Stomach (tissue), 8 donors: ENCODE measurements at regions not wholly inside any gene's neighbourhood (a gene's known extent, or its start where the extent isn't known, plus 50 kb on each side); places are given as distances from the start of the nearest gene placed in this dataset.

Experiments used
- DNase-seq, 2 donors: peaks; one replicate each; pipeline versions ENCODE4 v3.0.0 to v3.0.0-alpha.2; 2013 to 2019
- H3K27ac ChIP-seq, 5 donors: fragments of 200-600 bp in 4 of 5; sonication (generic) in 4 of 5; one replicate each; pipeline ENCODE4 v1.5.1; 2013 to 2019; ENCODE audit warnings: mild to moderate bottlenecking in 1 of 5, moderate library complexity in 1 of 5
- H3K27me3 ChIP-seq, 3 donors: fragments of 200-600 bp; sonication (generic); one replicate each; pipeline ENCODE4 v1.5.1; 2017 to 2019; ENCODE audit warnings: mixed run types in 1 of 3
- H3K36me3 ChIP-seq, 4 donors: fragments of 200-600 bp; sonication (generic); 1 replicate in 3 of 4; 2 replicates in 1 of 4; pipeline ENCODE4 v1.5.1; 2016 to 2019
- H3K4me1 ChIP-seq, 4 donors: fragments of 200-600 bp; sonication (generic); one replicate each; pipeline ENCODE4 v1.5.1; 2016 to 2019
- H3K4me3 ChIP-seq, 4 donors: fragments of 200-600 bp; sonication (generic) in 3 of 4; one replicate each; pipeline ENCODE4 v1.5.1; 2016 to 2019; ENCODE audit warnings: mild to moderate bottlenecking in 1 of 4
- H3K9me3 ChIP-seq, 4 donors: fragments of 200-600 bp; sonication (generic); one replicate each; pipeline ENCODE4 v1.5.1; 2016 to 2019
- EP300 ChIP-seq: sonication (generic); formaldehyde crosslinking; IDR thresholded peaks from one replicate; pipeline ENCODE4 v1.6.1; 2017; ENCODE audit warnings: antibody characterized with exemption
- POLR2A ChIP-seq, 4 donors: fragments of 450-650 bp; IDR thresholded peaks; one replicate each; pipeline ENCODE4 v1.6.1; 2016; ENCODE audit warnings: antibody characterized with exemption in 4 of 4, control low read depth in 2 of 4, mild to moderate bottlenecking in 1 of 4, moderate library complexity in 1 of 4
- POLR2AphosphoS5 ChIP-seq, 3 donors: sonication (generic); formaldehyde crosslinking; IDR thresholded peaks; one replicate each; pipeline ENCODE4 v1.6.1; 2016; ENCODE audit warnings: antibody characterized with exemption in 3 of 3
- WGBS, 5 donors: extraction: QIAGEN DNeasy Blood & Tissue Kit in 3 of 5; methylation state at CpG; one replicate each; pipeline versions ENCODE4 v1.1.5 to v1.1.7; 2013 to 2018; 5-methylcytosine and 5-hydroxymethylcytosine counted together
- intact Hi-C: fragments of 100-400 bp; cut with DNase I; formaldehyde crosslinking; loops from one replicate; pipeline ENCODE4 v1.15.1; 2023; ENCODE audit warnings: low total_unique reads
- TF ChIP-seq, protein P1 (sequence below), 7 experiments: fragments of 450-650 bp in 4 of 7; fragments of 200-600 bp in 3 of 7; sonication (generic) in 3 of 7; IDR thresholded peaks; one replicate each; pipeline ENCODE4 v1.5.1; 2016 to 2019; ENCODE audit warnings: antibody characterized with exemption in 7 of 7, control low read depth in 2 of 7, mild to moderate bottlenecking in 1 of 7
- donor health status: healthy with polysubstance abuse.
- donor health status: Bipolar disorder and iron deficiency.
- donor health status: healthy.

DNA sequence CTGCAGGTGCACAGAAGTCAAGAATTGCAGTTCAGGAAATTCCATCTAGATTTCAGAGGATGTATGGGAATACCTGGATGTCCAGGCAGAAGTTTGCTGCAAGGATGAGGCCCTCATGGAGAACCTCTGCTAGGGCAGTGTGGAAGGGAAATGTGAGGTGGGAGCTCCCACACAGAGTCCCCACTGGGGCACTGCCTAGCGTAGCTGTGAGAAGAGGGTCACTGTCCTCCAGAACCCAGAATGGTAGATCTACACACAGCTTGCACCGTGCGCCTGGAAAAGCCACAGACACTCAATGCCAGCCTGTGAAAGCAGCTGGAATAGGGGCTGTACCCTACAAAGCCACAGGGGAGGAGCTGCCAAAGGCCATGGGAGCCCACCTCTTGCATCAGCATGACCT lies 681.4 kb downstream of the EPHA7 start:
- Histone ChIP-seq H3K36me3 (no peaks in the 10 kb centered on the region), H3K9me3 (peaks cover 0 to 15% (median 4%) of the 10 kb centered on the region in 4 donors), H3K27me3 (no peaks in the 10 kb centered on the region), H3K4me3 (no peak overlapping the region), H3K27ac (no peak overlapping the region), H3K4me1 (no peaks in the 10 kb centered on the region)
- TF ChIP-seq, protein P1, sequence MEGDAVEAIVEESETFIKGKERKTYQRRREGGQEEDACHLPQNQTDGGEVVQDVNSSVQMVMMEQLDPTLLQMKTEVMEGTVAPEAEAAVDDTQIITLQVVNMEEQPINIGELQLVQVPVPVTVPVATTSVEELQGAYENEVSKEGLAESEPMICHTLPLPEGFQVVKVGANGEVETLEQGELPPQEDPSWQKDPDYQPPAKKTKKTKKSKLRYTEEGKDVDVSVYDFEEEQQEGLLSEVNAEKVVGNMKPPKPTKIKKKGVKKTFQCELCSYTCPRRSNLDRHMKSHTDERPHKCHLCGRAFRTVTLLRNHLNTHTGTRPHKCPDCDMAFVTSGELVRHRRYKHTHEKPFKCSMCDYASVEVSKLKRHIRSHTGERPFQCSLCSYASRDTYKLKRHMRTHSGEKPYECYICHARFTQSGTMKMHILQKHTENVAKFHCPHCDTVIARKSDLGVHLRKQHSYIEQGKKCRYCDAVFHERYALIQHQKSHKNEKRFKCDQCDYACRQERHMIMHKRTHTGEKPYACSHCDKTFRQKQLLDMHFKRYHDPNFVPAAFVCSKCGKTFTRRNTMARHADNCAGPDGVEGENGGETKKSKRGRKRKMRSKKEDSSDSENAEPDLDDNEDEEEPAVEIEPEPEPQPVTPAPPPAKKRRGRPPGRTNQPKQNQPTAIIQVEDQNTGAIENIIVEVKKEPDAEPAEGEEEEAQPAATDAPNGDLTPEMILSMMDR (IDR thresholded peaks at IDR 0.05), result no peak
- TF ChIP-seq POLR2A (IDR thresholded peaks at IDR 0.05) (no peak), EP300 (no peak), POLR2AphosphoS5 (IDR thresholded peaks at IDR 0.05) (no peak)
- intact Hi-C loops, result no loop called here
- no peak for DNase-seq
- WGBS, 5 donors, result 81 to 100% (median 94%) methylated on average over 3 of the region's 3 CpGs

DNA sequence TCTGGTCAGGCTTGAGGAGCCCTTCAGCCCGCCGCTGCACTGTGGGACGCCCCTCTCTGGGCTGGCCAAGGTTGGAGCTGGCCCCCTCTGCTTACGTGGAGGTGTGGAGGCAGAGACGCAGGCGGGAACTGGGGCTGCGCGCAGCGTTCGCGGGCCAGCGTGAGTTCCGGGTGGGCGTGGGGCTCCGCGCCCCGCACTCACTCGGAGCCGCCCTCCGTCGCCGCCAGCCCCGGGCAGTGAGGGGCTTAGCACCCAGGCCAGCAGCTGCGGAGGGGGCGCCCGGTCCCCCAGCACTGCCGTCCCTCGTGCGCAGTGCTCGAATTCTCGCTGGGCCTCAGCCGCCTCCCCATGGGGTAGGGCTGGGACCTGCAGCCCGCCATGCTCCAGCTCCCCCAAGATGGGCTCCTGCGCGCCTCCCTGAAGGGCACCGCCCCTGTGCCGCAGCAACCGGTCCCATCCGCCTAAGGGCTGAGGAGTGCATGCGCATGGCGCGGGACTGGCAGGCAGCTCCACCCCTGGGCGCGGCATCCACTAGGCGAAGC lies 695.9 kb downstream of the EPHA7 start:
- peak in 1 of 2 donors; percentile 29 for DNase-seq
- peaks cover 0 to 30% (median 17%) of the 10 kb centered on the region in 4 donors for H3K9me3 ChIP-seq

DNA sequence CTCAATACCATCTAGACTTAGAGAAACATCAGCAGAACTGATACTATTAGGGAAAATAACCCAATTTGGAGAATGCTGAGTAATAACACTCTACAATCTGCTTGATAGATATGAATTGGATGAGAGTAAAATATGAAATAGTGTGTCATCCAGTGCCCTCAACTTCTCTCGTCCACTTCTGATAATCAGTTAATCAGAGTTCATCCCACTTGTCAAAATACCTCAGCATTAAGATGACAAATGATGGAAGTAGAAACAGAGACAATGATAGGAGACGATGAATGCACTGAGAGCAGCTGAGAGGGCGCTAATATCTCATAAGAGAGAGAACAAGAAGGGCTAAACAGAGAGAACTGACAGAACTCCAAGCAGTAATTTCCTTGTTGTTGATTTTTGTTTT lies 699.6 kb downstream of the EPHA7 start:
- no peak for DNase-seq
- H3K27me3 ChIP-seq, result no peaks in the 10 kb centered on the region
- H3K4me1 ChIP-seq, result no peaks in the 10 kb centered on the region
- WGBS, 5 donors, result 42 to 68% (median 48%) methylated on average over 3 of the region's 3 CpGs
- no peak overlapping the region for H3K4me3 ChIP-seq
- H3K27ac ChIP-seq, result no peak overlapping the region
- H3K36me3 ChIP-seq, result no peaks in the 10 kb centered on the region
- intact Hi-C loops, result no loop called here
- H3K9me3 ChIP-seq, result peaks cover 0 to 29% (median 16%) of the 10 kb centered on the region in 4 donors
- TF ChIP-seq POLR2AphosphoS5 (IDR thresholded peaks at IDR 0.05) (no peak), POLR2A (IDR thresholded peaks at IDR 0.05) (no peak), EP300 (no peak)
- TF ChIP-seq, protein P1 (IDR thresholded peaks at IDR 0.05), result no peak

More for the DNA sequence above, 695.9 kb downstream of the EPHA7 start:
- no peak overlapping the region for H3K27ac ChIP-seq
- no peaks in the 10 kb centered on the region for H3K36me3 ChIP-seq
- no peak overlapping the region for H3K4me3 ChIP-seq
- no peak for TF ChIP-seq EP300
- TF ChIP-seq POLR2A (IDR thresholded peaks at IDR 0.05), result no peak
- intact Hi-C loops, result no loop called here
- H3K27me3 ChIP-seq, result no peaks in the 10 kb centered on the region
- WGBS, 5 donors, result 82 to 93% (median 91%) methylated on average over 35 to 45 of the region's 45 CpGs
- no peaks in the 10 kb centered on the region for H3K4me1 ChIP-seq

DNA sequence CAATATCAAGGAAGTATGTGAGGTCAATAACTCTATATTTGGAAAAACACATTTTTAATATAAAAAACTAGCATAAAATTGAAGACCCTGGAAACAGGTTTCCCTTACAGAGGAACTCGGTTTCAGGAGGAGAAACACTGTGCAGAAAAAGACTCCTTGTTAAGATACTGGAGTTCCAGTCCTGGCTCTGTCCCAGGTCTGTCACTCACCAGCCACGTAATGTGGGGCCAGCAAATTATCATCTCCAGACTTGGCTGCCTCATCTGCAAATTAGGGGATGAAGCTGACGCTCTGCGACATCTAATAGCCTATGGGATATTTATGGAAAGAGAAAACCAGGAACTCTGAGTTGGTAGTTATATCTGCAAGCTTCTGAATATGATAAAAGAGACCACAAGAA lies 702.7 kb downstream of the EPHA7 start:
- intact Hi-C loops, result no loop called here
- no peaks in the 10 kb centered on the region for H3K4me1 ChIP-seq
- WGBS, 5 donors, result 69 to 85% (median 80%) methylated on average over 4 of the region's 4 CpGs
- no peak for DNase-seq
- no peak overlapping the region for H3K27ac ChIP-seq
- H3K9me3 ChIP-seq, result peaks cover 0 to 9% (median 2%) of the 10 kb centered on the region in 4 donors
- no peaks in the 10 kb centered on the region for H3K36me3 ChIP-seq
- no peaks in the 10 kb centered on the region for H3K27me3 ChIP-seq
- no peak for TF ChIP-seq EP300
- TF ChIP-seq, protein P1 (IDR thresholded peaks at IDR 0.05), result no peak
- no peak for TF ChIP-seq POLR2AphosphoS5 (IDR thresholded peaks at IDR 0.05)
- no peak for TF ChIP-seq POLR2A (IDR thresholded peaks at IDR 0.05)
- H3K4me3 ChIP-seq, result no peak overlapping the region

DNA sequence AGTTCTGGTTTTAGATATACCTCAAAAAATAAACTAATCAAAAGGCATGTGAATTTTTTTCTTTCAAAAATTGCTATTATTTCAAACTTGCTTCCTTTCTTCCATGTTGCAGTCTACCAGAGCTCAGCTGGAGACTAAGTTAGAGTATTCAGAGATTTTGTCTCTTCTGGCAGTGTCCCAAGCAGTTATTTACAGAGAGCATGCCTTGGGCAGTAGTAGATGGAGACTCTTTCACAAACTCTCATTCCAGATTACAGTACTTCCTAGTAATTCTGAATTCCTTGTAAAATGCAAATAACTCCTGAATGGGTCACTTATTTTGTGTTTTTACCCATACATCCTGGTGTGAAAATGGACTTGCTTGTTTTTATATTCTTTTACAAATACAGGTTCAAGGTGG lies 703.4 kb downstream of the EPHA7 start:
- Histone ChIP-seq H3K27ac (no peak overlapping the region), H3K4me1 (no peaks in the 10 kb centered on the region), H3K4me3 (no peak overlapping the region), H3K9me3 (peaks cover 0 to 3% (median 1%) of the 10 kb centered on the region in 4 donors), H3K27me3 (no peaks in the 10 kb centered on the region), H3K36me3 (no peaks in the 10 kb centered on the region)
- no peak for TF ChIP-seq POLR2A (IDR thresholded peaks at IDR 0.05)
- TF ChIP-seq POLR2AphosphoS5 (IDR thresholded peaks at IDR 0.05), result no peak
- TF ChIP-seq, protein P1 (IDR thresholded peaks at IDR 0.05), result no peak
- DNase-seq, result peak in 1 of 2 donors; percentile 31
- intact Hi-C loops, result no loop called here
